Dedifferentiated amniotic fluid mesenchymal stem cell (primary cell): ENCODE measurements at regions not wholly inside any gene's neighbourhood (a gene's known extent, or its start where the extent isn't known, plus 50 kb on each side); places are given as distances from the start of the nearest gene placed in this dataset.
"Not testable (repeated sequence)": the region's sequence is repeated elsewhere in the genome, so short reads cannot be mapped to it uniquely, and the experiment has no call there.

ENCODE experiments used
- DNase-seq: peaks from one replicate; pipeline ENCODE4 v3.0.0-alpha.2; 2016; ENCODE audit errors: extremely low spot score

DNA sequence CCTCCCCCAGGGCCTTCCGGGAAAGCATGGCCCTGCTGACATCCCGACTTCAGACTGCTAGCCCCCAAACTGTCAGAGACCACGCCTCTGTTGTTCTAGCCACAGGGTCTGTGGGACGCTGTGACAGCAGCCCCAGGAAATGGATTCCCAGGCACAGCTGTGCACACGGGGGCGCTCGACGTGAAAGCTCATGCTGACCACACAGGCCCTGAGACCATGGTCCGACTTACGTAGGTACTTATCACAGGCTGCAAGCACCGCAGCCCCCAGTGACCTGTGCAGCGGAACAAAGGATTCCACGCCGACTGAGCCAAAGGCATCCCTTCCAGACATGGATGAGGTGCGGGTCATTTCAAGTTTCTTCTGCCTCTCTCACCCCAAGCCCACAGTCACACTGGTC lies 150.6 kb downstream of the CTTN start:
- DNase-seq: no peak

DNA sequence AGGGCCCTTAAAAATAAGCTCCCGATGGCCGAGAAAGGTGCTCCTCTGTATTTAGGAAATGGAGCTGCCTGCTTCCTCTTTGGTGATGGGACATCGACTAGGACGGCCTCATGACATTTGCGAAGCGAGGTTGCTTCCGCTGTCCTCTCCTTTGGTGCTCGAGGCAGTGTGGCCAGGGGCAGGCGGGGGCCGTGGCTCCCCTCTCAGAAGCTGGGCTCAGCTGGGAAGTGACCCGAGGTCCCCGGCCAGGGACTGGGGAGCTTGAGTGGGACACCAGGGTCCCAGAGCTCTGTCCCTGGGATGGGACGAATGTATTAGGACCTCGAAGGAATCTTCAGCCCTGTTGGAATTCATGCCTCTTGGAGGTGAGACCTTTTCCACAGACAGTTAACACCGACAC lies 151.1 kb downstream of the CTTN start:
- no peak for DNase-seq

- DNase-seq: no peak
These were observed 151.5 kb downstream of the CTTN start for GRCh38 chr11:70549796-70550195.

- no peak for DNase-seq
These were observed 152.3 kb downstream of the CTTN start for GRCh38 chr11:70550456-70551195.

GRCh38 chr11:70551351-70552166 lies 153.2 kb downstream of the CTTN start:
- no peak for DNase-seq

GRCh38 chr11:70552167-70553150 lies 154.1 kb downstream of the CTTN start:
- DNase-seq: no peak

- DNase-seq: no peak
These were observed 156.7 kb downstream of the CTTN start for GRCh38 chr11:70555078-70555477.

- DNase-seq: no peak
These were observed 158.8 kb downstream of the CTTN start for GRCh38 chr11:70556884-70557741.

GRCh38 chr11:70557742-70558485 lies 159.6 kb downstream of the CTTN start:
- DNase-seq: no peak

DNA sequence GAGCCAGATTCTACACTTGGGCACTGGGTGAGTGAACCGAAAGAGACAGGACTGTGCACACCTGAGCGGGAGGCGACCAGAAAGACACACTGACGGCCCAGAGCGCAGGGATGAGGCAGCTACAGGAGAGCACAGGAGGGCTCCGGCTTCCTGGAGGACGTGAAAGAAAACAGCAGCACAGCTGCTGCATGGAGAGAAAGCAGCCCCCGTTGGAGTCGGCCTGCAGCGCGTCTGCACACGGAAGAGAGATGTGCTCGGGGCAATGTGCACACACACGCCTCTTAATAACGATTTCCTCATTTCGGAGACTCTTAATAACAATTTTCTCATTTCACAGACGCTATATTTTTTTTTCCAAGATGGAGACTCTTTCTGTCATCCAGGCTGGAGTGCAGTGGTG lies 160.4 kb downstream of the CTTN start:
- no peak for DNase-seq

GRCh38 chr11:70559516-70559915 lies 161.2 kb downstream of the CTTN start:
- no peak for DNase-seq

GRCh38 chr11:70560621-70561020 lies 162.3 kb downstream of the CTTN start:
- DNase-seq: not testable (repeated sequence)

- DNase-seq: no peak
These were observed 168.6 kb downstream of the CTTN start for GRCh38 chr11:70566768-70567530.

DNA sequence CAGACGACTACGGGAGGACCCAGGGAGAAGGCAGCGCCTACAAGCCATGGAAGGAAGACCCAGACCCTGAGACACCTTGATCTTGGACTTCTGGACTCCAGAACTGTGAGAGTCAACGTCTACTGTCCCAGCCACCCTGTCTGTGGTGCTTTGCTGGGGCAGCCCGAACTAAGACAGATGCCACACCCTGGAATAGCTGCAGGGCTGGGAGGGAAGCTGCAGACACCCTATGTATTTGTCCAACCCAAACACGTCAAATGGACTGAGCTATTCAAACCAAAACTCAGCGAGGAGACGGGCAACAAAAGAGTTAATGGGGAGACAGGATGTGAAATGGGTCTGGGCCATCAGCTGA lies 169.3 kb downstream of the CTTN start:
- DNase-seq: no peak

DNA sequence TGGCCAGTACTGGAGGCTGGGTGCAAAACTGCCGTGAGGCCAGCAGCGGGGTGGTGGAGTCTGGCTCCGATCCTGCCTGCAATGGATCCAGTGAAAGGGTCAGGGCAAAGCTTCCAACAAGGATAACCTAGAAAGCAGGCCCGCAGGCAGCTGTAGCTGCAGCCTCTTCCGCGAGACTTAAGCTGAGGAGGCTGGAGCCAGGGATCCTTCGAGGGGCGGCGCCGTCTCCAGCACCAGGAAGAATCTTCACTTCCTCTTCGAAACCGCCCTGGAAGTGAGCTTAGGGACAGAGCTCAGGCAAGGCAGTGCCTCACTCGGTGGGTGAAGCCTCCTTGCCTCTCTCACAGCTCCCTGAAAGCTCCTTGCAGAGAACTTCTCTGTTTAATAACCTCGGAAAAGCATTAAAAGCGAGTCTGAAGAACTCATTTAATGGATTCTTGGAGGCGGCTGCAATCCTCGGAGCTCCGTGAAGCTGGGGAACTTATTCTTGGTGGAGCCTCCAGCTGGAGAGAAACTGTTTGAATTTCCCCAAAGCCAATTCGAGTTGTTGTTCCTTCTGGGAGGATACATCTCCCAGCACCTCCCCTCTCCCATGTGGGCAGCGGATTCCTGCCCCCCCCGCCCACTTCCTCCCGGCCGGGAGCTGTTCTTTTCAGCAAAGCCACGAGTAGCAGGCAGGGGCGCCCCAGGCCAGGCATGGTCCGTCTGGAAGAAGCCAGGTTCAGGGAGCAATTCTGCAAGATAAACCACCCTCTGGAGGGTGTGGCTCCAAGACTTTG lies 169.9 kb downstream of the CTTN start:
- peak; percentile 25 for DNase-seq

DNA sequence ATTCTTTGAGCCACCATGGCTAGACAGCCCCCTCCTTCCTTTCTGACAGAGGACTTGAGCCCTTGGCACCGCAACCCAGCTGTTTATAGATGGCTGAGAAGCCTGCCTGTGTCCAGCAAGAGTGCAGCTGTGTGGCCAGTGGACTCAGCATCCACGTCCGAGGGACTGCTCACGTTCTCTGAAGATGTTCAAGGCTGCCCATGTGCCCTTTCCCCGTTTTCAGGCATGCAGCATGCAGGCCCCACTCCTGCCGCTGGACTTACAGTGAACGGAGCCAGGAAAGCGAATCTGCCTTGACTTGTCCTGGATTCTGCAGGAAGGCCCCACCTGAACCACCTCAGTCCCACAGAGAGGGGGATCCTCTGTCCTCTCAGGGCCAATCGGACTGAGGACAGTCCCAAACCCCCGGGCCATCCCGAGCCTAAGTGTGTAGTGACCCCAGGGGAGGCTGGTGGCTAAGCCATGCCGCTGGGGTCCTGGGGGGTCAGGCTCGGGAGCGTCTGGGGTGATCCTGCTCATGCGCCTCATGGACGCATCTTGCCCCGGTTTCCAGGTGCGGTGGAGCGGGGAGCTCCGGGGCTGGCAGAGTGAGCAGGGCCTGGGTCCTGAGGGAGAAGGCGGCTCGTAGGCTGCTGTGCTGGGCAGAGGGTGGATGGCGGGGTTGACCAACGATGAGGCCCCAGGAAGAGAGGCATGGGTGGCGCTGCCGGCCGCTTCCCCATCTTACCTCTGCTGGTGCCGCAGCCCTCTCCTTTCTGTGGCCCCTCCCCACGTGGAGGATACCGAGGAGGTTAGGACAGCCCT lies 170.7 kb downstream of the CTTN start:
- no peak for DNase-seq

DNA sequence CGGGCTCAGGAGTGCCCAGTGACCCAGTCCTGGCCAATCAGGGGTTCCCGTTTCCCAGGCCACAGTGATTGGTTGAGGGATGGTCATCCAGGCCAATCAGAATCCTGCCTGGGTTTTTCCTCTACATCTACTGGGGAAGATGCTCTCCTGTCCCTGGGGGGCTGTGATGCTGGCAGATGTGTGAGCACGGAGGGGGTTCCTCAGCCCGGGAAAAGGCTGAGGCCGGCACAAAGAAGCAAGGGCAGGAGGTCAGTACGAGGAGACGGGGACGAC lies 171.2 kb downstream of the CTTN start:
- DNase-seq: no peak

DNA sequence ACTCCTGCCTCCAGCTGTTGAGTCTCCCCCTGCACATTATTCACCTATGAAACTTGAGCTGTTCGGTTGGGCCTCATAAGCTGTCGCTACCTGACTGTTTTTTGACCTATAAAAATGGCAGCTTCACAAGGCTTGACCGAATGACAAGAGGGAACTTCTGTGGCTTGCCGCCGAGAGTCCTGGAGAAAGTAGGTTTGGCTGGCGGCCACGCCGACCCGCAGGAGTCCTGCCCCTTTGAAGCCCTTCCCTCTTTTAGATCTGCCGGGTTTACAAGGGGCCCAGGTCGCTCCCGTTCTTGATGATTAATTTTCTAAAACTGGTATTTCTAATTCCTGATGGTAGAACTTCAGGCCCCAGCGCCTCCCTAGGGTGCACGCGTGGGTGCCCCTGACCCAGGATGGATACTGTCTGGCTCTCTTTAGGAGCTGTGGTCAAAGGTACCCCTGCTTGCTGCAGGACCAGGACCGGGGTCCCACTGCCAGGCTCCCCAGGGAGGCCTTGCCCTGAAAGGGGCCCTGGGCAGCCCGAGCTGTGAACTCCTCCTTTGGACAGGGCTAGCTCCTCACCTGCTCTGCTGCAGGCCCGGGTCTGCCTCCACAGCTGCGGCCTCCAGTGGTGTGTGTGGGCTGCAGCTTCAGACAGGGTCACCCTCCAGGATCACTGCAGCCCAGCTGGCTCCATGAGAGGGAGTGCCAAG lies 171.8 kb downstream of the CTTN start:
- DNase-seq: no peak
